GM15510 (cell line): ENCODE measurements at regions not wholly inside any gene's neighbourhood (a gene's known extent, or its start where the extent isn't known, plus 50 kb on each side); places are given as distances from the start of the nearest gene placed in this dataset.

ENCODE experiments used
- POLR2A ChIP-seq: IDR thresholded peaks from 3 replicates; pipeline ENCODE4 v1.6.1; 2011; ENCODE audit warnings: borderline replicate concordance; ENCODE audit not compliant: insufficient read length; ENCODE audit errors: extremely low read depth

DNA sequence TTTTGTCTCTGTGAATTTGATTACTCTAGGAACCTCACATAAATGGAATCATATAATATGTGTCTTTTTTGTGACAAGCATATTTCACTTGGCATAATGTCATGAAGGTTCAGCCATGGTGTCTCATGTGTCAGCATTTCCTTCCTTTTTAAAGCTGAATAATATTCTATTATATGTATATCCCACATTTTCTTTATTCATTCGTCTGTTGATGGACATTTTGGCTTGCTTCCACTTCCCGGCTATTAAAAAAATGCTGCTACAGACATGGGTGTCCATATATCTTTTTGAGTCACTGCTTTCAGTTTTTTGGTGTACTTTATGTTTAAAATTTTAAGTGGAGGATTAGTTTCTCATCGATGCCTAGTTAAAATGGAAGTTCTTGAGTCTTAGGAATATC lies 59.8 kb upstream of the C5orf63 start:
- no peak for TF ChIP-seq POLR2A

DNA sequence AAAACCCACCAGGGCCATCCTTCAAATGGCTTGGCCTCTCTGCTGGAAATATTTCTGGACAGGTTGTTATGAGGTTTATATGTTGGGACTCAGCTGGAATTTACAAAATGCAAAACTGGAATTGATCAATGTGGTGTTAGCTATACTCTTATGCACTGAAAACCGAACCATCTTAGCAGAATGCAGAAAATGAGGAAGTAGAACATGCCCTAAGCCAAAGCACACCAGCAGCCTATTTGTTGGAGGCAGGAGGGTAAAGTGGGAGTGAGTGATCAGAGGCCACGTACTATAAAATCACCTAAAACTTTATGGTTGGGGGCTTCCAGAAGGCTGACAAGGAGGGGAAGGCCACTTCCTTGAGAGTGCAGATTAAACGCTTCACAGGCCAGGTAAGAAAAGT lies 63.6 kb upstream of the C5orf63 start:
- no peak for TF ChIP-seq POLR2A

DNA sequence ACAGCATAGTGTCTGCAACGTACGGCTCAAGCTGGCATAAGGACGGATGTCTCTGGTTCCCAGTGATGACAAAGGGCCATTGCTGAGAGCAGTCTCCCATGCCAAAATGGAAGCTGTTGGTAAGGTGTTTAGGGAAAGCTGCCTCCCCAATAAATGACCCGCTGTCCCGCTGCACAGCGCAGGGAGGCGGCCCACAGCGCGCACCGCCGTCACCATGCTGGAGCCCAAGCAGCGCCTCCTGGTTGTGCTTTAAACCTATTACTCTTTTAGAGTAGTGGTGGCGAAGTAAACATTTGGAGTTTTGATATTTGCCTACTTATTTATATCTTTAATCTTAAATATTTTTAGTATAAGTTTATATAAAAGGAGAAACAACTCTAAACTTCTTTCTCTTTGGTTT lies 70.4 kb upstream of the C5orf63 start:
- no peak for TF ChIP-seq POLR2A

DNA sequence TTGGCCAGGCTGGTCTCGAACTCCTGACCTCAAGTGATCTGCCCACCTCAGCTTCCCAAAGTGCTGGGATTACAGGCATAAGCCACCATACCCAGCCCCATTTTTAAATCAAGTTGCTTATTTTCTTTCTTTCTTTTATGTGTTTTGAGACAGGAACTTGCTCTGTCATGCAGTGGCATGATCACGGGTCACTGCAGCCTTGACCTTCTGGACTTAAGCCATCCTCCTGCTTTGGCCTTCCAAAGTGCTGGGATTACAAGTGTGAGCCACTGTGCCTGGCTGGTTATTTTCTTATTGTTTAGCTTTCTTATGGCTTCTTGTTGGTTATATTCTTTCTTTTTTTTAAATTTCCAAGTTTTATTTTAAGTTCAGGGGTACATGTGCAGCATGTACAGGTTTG lies 79.7 kb upstream of the C5orf63 start:
- no peak for TF ChIP-seq POLR2A

DNA sequence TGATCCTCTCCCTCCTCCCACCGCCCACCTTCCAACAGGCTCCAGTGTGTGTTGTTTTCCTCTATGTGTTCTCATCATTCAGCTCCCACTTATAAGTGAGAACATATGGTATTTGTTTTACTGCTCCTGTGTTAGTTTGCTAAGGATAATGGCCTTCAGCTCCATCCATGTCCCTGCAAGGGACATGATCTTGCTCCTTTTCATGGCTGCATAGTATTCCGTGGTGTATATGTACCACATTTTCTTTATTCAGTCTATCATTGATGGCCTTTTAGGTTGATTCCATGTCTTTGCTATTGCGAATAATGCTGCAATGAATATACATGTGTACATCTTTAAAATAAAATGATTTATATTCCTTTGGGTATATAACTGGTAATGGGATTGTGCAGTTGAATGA lies 80.2 kb upstream of the C5orf63 start:
- TF ChIP-seq POLR2A = no peak

DNA sequence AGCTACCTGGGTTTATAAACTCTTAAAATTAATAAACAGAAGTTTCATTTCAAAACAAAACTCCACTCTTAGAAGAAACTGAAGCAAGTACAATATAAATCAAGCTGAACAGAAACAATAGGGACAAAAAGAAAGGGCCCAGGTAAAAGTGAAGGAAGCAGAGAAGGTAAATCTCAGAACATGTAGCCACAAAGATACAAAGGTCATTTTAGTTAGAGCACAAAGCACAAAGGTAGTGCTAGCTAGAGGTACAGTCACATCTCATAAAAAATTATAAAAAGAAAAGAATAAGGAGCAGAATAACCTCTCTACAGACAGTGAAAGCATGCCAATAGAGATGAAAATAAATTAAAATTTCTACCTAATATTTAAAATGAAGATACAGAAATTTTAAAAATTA lies 90.4 kb upstream of the C5orf63 start:
- TF ChIP-seq POLR2A = no peak

DNA sequence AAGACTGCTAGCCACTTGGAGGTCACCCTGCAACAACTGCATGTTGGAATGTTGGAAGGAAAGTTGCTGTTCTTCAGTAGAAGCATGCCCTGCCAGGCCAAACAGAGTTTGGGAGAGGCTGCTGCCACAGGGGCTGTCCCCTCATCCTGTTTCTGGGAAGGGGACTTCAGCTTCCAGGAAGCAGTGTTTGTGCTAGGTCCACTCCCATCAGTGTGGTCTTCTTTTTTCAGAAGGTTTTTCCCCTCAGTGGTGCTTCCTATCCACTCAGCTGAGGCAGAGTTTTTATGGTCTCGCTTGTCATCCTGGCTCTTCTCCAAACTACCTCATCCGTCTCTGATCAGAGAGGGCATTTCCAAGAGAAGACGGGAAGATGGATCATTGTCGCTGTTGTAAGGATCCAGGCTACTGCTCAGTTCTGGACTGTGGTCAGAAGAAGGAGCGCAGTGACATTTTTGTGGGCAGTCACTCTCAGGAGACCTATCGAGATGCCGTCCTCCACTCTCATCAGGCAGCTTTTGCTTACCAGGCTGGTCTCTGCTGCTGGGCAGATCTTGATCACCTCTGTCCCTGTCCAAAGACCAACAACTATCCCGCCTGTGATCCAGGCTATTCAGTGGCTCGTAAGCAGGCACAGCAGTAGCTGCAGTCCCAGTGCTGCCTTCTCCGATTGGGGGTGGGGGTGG lies 97.8 kb upstream of the C5orf63 start:
- TF ChIP-seq POLR2A = no peak

DNA sequence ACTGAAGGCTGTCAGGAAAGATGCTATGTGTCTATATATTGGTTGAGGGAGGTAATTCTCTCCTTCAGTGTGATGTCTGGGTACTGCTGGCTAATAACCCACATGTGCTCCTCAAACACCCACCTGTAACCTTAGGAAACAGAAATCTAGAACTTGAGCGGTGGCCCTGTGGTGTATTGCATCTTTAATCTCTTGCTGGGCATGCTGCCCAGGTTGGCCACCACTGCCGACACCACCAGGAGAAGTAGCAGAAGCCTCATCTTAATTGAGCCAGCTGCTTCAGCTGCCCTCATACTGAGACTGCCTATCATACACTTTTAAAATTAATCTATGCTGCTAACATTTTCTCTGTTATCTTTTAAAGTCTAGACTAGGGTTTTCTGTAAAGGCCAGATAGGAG lies 103.5 kb upstream of the C5orf63 start:
- no peak for TF ChIP-seq POLR2A

DNA sequence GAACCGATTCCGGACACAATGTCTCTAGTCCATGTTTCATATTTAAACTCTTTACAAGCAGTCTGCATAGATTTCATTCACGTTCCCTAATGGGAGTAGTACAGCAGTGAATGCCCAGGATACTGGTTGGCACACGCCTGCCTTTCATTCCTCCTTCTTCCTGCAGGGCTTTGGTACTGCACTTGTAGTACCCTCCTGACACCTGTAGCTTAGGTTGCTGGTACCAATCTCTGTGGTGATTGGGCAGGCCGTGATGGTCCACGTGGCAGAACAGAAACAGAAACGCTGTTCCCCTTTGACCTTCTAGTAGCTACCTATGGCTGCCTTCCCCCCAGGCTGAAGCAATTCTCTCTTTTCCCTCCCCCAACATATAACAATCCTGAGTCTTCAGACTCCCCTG lies 107.3 kb upstream of the MEGF10 start:
- TF ChIP-seq POLR2A = no peak

DNA sequence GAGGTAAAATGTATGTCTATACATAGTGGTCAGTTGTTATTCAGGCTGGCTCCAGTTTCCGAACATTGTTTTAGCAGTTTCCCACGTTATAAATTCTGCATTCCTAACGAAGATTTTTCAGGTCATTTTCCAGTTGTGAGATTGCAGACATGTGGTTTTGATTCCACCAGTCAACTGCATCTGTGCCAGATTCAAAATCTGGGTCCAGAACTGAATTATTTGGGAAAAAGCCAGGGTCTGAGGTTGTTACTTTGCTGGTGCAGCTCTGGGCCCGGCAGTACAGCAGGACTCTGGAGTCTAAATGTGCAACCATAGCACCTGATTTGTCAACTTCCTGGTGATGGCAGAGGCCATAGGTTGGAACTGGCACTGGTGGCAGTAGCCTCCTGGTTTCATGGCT lies 105.7 kb upstream of the MEGF10 start:
- no peak for TF ChIP-seq POLR2A

DNA sequence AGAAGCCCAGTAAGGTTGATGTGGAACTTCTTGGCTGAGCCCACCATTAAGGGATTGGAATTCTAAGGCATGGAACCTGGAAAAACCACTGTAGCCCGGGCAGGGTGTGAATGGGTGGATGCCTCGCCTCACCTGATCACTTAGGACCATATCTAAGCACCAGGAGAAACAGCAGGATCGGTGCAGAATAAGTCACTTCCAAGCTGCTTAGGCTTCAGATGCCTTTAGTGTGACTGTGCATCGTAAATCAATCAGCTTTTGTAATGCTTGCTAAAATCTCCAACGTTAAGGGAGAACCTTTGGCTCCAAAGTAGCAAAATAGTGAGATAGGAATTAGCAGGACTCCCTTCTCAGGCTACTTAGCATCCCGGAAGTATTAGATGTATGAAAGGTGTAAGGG lies 103.9 kb upstream of the MEGF10 start:
- no peak for TF ChIP-seq POLR2A

DNA sequence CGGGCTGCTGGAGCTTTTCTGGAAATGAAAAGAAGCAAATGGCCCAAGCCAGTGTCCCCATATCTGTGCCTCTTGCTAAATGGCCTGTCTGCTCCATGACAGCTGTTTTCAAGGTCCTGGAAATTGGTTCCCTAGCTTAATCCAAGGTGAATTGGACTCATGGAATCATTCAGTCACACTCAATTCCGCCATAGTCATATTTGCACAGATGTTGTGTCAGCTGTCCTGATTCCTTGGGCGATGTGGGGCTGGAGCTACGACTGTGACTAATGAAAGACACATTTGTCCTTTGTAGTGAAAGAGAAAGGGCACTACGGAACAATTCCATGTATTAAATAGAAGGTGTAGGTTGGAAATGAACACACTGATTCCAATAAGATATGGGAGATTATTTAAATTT lies 102.9 kb upstream of the MEGF10 start:
- TF ChIP-seq POLR2A = no peak

DNA sequence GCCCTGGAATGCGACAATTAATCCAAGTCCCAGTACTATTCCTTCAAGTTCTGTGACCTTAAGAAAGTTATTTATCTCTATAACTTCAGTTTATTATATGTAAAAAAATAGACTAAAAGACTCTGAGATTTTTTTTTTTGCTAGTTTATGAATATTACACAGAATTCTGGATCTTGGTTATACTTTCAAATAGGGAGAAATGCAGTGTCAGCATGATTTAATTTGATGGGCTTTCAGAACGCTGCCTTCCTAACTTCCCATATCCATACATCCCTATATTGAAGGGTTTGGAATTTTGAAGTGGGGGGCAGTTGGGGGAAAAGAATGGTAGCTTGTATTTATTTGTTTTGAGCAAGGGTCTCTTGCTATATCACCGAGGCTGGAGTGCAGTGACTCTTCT lies 98.4 kb upstream of the MEGF10 start:
- TF ChIP-seq POLR2A = no peak

DNA sequence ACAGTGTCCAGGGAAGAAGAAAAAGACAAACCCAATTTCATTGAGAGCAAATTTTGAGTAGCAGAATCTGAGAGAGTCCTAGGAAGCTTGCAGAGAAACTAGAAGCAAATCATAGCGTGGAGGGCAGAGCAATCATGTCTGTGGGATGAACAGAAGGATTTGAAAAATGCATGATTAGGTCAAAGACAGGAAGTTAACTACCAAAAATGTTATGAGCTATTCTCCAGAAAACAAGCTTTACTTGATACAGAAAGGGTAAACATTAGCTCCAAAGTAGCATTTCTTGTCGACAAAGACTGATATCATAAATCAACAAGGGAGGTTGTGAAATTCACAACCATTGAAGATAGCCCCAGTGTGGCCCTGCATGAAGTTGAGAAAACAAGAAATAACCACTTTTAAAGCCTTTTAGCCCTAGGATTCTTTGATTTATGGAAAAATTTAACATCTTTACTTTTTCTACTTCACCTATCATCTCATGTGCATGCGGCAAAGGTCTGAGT lies 97.7 kb upstream of the MEGF10 start:
- TF ChIP-seq POLR2A = no peak

DNA sequence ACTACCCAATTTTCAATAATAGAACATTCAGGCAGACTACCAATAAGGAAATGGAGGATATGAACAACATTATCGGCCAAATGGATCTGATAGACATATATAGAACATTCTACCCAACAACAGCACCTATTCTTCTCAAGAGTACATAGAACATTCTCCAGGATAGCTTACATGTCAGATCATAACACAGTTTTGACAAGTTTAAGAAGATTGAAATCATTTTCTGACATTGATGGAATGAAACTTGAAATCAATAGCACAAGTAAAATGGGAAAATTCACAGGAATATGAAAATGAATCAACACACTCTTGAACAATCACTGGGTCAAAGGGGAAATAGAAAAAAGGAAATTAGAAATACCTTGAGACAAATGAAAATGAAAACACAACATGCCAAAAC lies 94.6 kb upstream of the MEGF10 start:
- no peak for TF ChIP-seq POLR2A

DNA sequence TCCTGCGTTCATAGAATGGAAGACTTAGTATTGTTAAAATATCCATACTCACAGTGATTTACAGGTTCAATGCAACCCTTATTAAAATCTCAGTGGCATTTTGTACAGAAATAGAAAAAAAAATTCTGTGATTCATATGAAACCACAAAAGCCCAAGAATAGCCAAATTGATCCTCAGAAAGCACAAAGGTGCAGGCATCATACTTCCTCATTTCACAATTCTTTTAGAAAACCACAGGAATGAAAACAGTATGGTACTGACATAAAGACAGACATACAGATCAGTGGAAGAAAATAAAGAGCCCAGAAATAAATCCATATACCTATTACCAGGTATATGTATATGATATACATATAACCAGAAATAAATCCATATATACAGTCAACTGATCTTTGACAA lies 86.8 kb upstream of the MEGF10 start:
- TF ChIP-seq POLR2A = no peak

DNA sequence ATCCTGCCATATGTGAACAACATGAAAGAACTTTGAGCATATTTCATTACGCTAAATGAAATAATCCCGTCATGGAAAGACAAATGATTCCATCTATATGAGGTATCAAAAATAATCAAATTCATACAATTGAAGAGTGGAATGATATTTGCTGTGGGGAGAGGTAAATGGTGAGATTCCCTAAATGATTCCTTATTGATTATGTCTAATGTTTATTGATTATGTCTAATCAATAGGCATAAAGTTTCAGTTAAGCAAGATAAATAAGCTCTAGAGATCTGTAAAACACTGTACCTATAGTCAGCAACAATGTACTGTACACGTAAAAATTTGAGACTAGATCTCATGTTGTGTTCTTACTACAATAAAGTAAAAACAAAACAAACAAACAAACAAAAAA lies 85.4 kb upstream of the MEGF10 start:
- TF ChIP-seq POLR2A = no peak
